Right lobe of liver (tissue), 4 donors: ENCODE measurements at regions not wholly inside any gene's neighbourhood (a gene's known extent, or its start where the extent isn't known, plus 50 kb on each side); places are given as distances from the start of the nearest gene placed in this dataset.

ENCODE experiments used
- POLR2A ChIP-seq: fragments of 450-650 bp; IDR thresholded peaks from one replicate; pipeline ENCODE4 v1.6.1; 2017; ENCODE audit warnings: antibody characterized with exemption, mild to moderate bottlenecking
- TF ChIP-seq, protein P1 (sequence below), 4 donors: fragments of 200-600 bp in 3 of 4; fragments of 450-650 bp in 1 of 4; IDR thresholded peaks; one replicate each; pipeline versions ENCODE4 v1.5.1 to v1.8.0; 2016 to 2022; ENCODE audit warnings: antibody characterized with exemption in 4 of 4, mild to moderate bottlenecking in 2 of 4
- donor health status: DM: no; HTN: no; CAD: no.
- donor health status: DM: no; HTN: no; CAD: no.
- donor health status: DM: no; HTN: yes; CAD: no.

- TF ChIP-seq, protein P1, sequence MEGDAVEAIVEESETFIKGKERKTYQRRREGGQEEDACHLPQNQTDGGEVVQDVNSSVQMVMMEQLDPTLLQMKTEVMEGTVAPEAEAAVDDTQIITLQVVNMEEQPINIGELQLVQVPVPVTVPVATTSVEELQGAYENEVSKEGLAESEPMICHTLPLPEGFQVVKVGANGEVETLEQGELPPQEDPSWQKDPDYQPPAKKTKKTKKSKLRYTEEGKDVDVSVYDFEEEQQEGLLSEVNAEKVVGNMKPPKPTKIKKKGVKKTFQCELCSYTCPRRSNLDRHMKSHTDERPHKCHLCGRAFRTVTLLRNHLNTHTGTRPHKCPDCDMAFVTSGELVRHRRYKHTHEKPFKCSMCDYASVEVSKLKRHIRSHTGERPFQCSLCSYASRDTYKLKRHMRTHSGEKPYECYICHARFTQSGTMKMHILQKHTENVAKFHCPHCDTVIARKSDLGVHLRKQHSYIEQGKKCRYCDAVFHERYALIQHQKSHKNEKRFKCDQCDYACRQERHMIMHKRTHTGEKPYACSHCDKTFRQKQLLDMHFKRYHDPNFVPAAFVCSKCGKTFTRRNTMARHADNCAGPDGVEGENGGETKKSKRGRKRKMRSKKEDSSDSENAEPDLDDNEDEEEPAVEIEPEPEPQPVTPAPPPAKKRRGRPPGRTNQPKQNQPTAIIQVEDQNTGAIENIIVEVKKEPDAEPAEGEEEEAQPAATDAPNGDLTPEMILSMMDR (IDR thresholded peaks at IDR 0.05): no peak
- TF ChIP-seq POLR2A: no peak
These were observed 70.2 kb upstream of the PDE1C start for GRCh38 chr7:32140210-32140939.
